Peyer's patch (tissue), 4 donors: ENCODE measurements at regions not wholly inside any gene's neighbourhood (a gene's known extent, or its start where the extent isn't known, plus 50 kb on each side); places are given as distances from the start of the nearest gene placed in this dataset.

Source experiments
- POLR2A ChIP-seq, 2 donors: fragments of 450-650 bp; IDR thresholded peaks; one replicate each; pipeline ENCODE4 v1.5.1; 2017; ENCODE audit warnings: antibody characterized with exemption in 2 of 2, mild to moderate bottlenecking in 2 of 2, moderate library complexity in 2 of 2
- TF ChIP-seq, protein P1 (sequence below), 6 experiments: fragments of 450-650 bp in 4 of 6; fragments of 200-600 bp in 2 of 6; sonication (generic) in 1 of 6; IDR thresholded peaks; one replicate each; pipeline ENCODE4 v1.5.1; 2017 to 2019; ENCODE audit warnings: antibody characterized with exemption in 6 of 6, mild to moderate bottlenecking in 3 of 6, moderate library complexity in 1 of 6

DNA sequence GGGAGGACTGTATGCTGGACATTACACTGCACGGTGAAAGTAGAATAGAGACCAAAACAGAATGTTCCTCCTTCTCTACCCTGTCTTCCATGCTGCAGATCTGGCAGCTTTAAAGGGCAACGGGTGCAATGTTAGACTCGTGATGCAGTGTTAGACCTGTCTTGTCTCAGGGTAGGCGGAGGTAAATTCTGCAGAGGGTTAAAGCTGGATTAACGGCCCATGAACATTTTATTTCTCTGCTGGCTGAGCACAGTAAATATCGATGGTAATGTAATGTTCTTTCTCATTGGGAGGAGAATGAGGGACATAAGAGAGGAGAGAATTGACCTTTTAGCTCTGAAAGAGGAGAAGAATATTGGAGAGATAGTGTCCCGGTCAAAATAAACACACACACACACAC lies 178.9 kb downstream of the NMUR2 start:
- TF ChIP-seq, protein P1, sequence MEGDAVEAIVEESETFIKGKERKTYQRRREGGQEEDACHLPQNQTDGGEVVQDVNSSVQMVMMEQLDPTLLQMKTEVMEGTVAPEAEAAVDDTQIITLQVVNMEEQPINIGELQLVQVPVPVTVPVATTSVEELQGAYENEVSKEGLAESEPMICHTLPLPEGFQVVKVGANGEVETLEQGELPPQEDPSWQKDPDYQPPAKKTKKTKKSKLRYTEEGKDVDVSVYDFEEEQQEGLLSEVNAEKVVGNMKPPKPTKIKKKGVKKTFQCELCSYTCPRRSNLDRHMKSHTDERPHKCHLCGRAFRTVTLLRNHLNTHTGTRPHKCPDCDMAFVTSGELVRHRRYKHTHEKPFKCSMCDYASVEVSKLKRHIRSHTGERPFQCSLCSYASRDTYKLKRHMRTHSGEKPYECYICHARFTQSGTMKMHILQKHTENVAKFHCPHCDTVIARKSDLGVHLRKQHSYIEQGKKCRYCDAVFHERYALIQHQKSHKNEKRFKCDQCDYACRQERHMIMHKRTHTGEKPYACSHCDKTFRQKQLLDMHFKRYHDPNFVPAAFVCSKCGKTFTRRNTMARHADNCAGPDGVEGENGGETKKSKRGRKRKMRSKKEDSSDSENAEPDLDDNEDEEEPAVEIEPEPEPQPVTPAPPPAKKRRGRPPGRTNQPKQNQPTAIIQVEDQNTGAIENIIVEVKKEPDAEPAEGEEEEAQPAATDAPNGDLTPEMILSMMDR (IDR thresholded peaks at IDR 0.05) = no peak
- no peak for TF ChIP-seq POLR2A (IDR thresholded peaks at IDR 0.05)
